GM12878 (cell line): ENCODE measurements at regions not wholly inside any gene's neighbourhood (a gene's known extent, or its start where the extent isn't known, plus 50 kb on each side); places are given as distances from the start of the nearest gene placed in this dataset.

Experiments
- ATAC-seq: fragments of 200-7000 bp; cut with Tn5 transposase; 3 replicates; pipeline ENCODE4 v1.9.1; 2020; ENCODE audit warnings: mild to moderate bottlenecking, moderate library complexity
- BruUV-seq: library from RNA; stranded (reverse); fragments of 400-500 nt; replicated peaks from 2 replicates; lab custom pipeline; 2021; lab: Mats Ljungman, UMichigan
- CTCF ChIA-PET: fragments of 300-600 bp; sonication (Branson Sonifier 250); formaldehyde crosslinking; extraction: SDS; loops from one replicate; lab custom pipeline; 2021; ENCODE audit warnings: inconsistent platforms; lab: Yijun Ruan, JAX
- POLR2A ChIA-PET: fragments of 350-600 bp; formaldehyde crosslinking; extraction: SDS; loops from one replicate; lab custom pipeline; 2021; ENCODE audit warnings: inconsistent platforms; lab: Charles Lee
- RAD21 ChIA-PET: fragments of 300-600 bp; sonication (Branson Sonifier 250); formaldehyde crosslinking; loops from one replicate; lab custom pipeline; 2023; ENCODE audit warnings: antibody characterized with exemption; ENCODE audit not compliant: unreplicated experiment; lab: Charles Lee
- SMC1A ChIA-PET: fragments of 300-600 bp; sonication (Branson Sonifier 250); formaldehyde crosslinking; loops from one replicate; lab custom pipeline; 2023; ENCODE audit not compliant: unreplicated experiment, uncharacterized antibody; lab: Charles Lee
- DNase-seq: peaks from one replicate; pipeline ENCODE4 v3.0.0-alpha.2; 2011; ENCODE audit warnings: low read depth, low spot score
- FAIRE-seq: peaks from 3 replicates; lab custom pipeline; 2011; peaks lifted over from hg19 to GRCh38; lab: Jason Lieb, UNC
- H2AFZ ChIP-seq: 2 replicates; pipeline ENCODE4 v1.6.0; 2011; ENCODE audit warnings: low read depth, low read length, control low read depth; ENCODE audit not compliant: control insufficient read depth
- H3K27ac ChIP-seq: 2 replicates; pipeline ENCODE4 v1.5.1; 2011; ENCODE audit warnings: control low read depth; ENCODE audit not compliant: control insufficient read depth, insufficient read depth
- H3K27me3 ChIP-seq, 2 experiments: replicated peaks in 1 of 2; 2 replicates each; pipeline versions ENCODE4 v1.6.0 to v1.6.1; 2011; ENCODE audit warnings: low read length in 1 of 2; ENCODE audit not compliant: control insufficient read depth in 2 of 2, insufficient read depth in 2 of 2
- H3K36me3 ChIP-seq, 2 experiments: 2 replicates each; pipeline ENCODE4 v1.5.1; 2011; ENCODE audit warnings: low read length in 1 of 2; ENCODE audit not compliant: control insufficient read depth in 2 of 2, insufficient read depth in 2 of 2
- H3K4me1 ChIP-seq: 2 replicates; pipeline ENCODE4 v1.6.1; 2011; ENCODE audit warnings: mild to moderate bottlenecking, low read length, moderate library complexity, mixed read lengths; ENCODE audit not compliant: control insufficient read depth, insufficient read depth
- H3K4me2 ChIP-seq: 2 replicates; pipeline ENCODE4 v1.6.0; 2011; ENCODE audit warnings: control low read depth; ENCODE audit not compliant: control insufficient read depth, insufficient read depth
- H3K4me3 ChIP-seq: fragments of 200-600 bp; sonication (generic); 2 replicates; pipeline ENCODE4 v1.5.1; 2016
- H3K79me2 ChIP-seq: 2 replicates; pipeline ENCODE4 v1.6.0; 2011; ENCODE audit warnings: low read length; ENCODE audit not compliant: control insufficient read depth, insufficient read depth
- H3K9ac ChIP-seq: 2 replicates; pipeline ENCODE4 v1.8.0; 2011; ENCODE audit warnings: low read length, control low read depth, mixed read lengths; ENCODE audit not compliant: control insufficient read depth, insufficient read depth
- H3K9me3 ChIP-seq: replicated peaks from 3 replicates; pipeline ENCODE4 v1.5.1; 2011; ENCODE audit warnings: mild to moderate bottlenecking, low read length; ENCODE audit not compliant: control insufficient read depth, insufficient read depth
- H4K20me1 ChIP-seq: 2 replicates; pipeline ENCODE4 v1.6.0; 2011; ENCODE audit not compliant: control insufficient read depth, insufficient read depth
- CEBPB ChIP-seq, 2 experiments: fragments of 150-350 bp in 1 of 2; IDR thresholded peaks; 2 replicates each; pipeline ENCODE4 v1.6.1; 2012 to 2014; ENCODE audit warnings: low read depth in 2 of 2, low read length in 2 of 2, borderline replicate concordance in 1 of 2, inconsistent platforms in 1 of 2
- CREM ChIP-seq: IDR thresholded peaks from 2 replicates; pipeline ENCODE4 v1.6.1; 2014; ENCODE audit warnings: antibody characterized with exemption, low read depth
- CTCF ChIP-seq, 3 experiments: IDR thresholded peaks in 2 of 3; conservative IDR thresholded peaks in 1 of 3; 2 replicates each; pipeline ENCODE4 v1.5.1; 2011; ENCODE audit warnings: low read depth in 3 of 3, low read length in 3 of 3, mild to moderate bottlenecking in 3 of 3, control low read depth in 2 of 3, moderate library complexity in 2 of 3, inconsistent platforms in 1 of 3, mixed read lengths in 1 of 3; ENCODE audit not compliant: control insufficient read depth in 2 of 3, insufficient read depth in 1 of 3; ENCODE audit errors: extremely low read depth in 1 of 3
- IRF3 ChIP-seq: fragments of 450-650 bp; IDR thresholded peaks from 2 replicates; pipeline ENCODE4 v1.6.1; 2014; ENCODE audit warnings: mild to moderate bottlenecking
- RAD21 ChIP-seq: IDR thresholded peaks from 2 replicates; pipeline ENCODE4 v1.6.1; 2011; ENCODE audit warnings: mild to moderate bottlenecking, low read depth, low read length, moderate library complexity; ENCODE audit not compliant: insufficient read depth
- RFX5 ChIP-seq: IDR thresholded peaks from 2 replicates; pipeline ENCODE4 v1.6.1; 2011; ENCODE audit warnings: low read depth, low read length, improper control_type of control experiment
- SMAD5 ChIP-seq: IDR thresholded peaks from 2 replicates; pipeline ENCODE4 v1.6.1; 2016; ENCODE audit warnings: antibody characterized with exemption, low read depth
- SREBF1 ChIP-seq: IDR thresholded peaks from 2 replicates; pipeline ENCODE4 v1.6.1; 2012; ENCODE audit warnings: mild to moderate bottlenecking, low read length
- TCF3 ChIP-seq: IDR thresholded peaks from 2 replicates; pipeline ENCODE4 v1.6.1; 2012; ENCODE audit warnings: low read depth, mild to moderate bottlenecking, low read length, borderline replicate concordance; ENCODE audit not compliant: insufficient read depth
- ZBTB4 ChIP-seq: fragments of 450-650 bp; formaldehyde crosslinking; IDR thresholded peaks from 2 replicates; pipeline ENCODE4 v1.4.0; 2022; ENCODE audit warnings: mild to moderate bottlenecking, moderate library complexity
- WGBS: methylation state at CpG from one replicate; pipeline ENCODE4 v1.1.6; 2016; ENCODE audit warnings: low lambda C conversion rate; ENCODE audit not compliant: insufficient replicate concordance, insufficient coverage; ENCODE audit errors: missing lambda C conversion rate; 5-methylcytosine and 5-hydroxymethylcytosine counted together
- in situ Hi-C: fragments of 300-500 bp; cut with MboI; formaldehyde crosslinking; loops from 9 replicates; pipeline ENCODE4 v1.14.3; 2018; ENCODE audit warnings: mixed read lengths
- intact Hi-C: fragments of 100-400 bp; cut with micrococcal nuclease; formaldehyde crosslinking; loops from one replicate; pipeline ENCODE4 v1.14.2; 2022; ENCODE audit not compliant: unreplicated experiment

GRCh38 chr6:96468681-96469224 is 52.9 kb upstream of the UFL1 start:
- Histone ChIP-seq H3K9me3 (no peaks in the 10 kb centered on the region; the same call in 2 of the 3 replicates), H3K79me2 (no peaks in the 10 kb centered on the region), H4K20me1 (no peaks in the 10 kb centered on the region), H3K4me3 (no peak overlapping the region), H2AFZ (no peak overlapping the region), H3K36me3 (no peaks in the 10 kb centered on the region), H3K4me1 (peaks cover 3% of the 10 kb centered on the region), H3K9ac (no peak overlapping the region), H3K4me2 (no peak overlapping the region), H3K27me3 (no peaks in the 10 kb centered on the region), H3K27ac (no peak overlapping the region)
- ChIA-PET SMC1A (interaction anchor here (0.6 kb wide), 1 partner anchor 1068 kb away, joined by 3 read pairs; no protein-coding TSS in a partner anchor), CTCF (interaction anchor here (0.7 to 1.1 kb wide), 2 partner anchors 447 to 525 kb away, joined by 3 read pairs; no protein-coding TSS in a partner anchor), POLR2A (no interaction called here), RAD21 (interaction anchor here (1.0 kb wide), 1 partner anchor 10 kb away, joined by 4 read pairs; no protein-coding TSS in a partner anchor)
- BruUV-seq = no TSS peak
- intact Hi-C loops = no loop called here
- ATAC-seq (peak; percentile 56; the same call in 2 of the 3 replicates), DNase-seq (no peak), FAIRE-seq (no peak)
- TF ChIP-seq CTCF (IDR thresholded peaks at IDR 0.05 in 2 of 3, conservative IDR thresholded peaks at IDR 0.05 in 1 of 3; ENCODE audit: control insufficient read depth in 2 of 3, extremely low read depth in 1 of 3, insufficient read depth in 1 of 3, low read depth in 3 of 3, low read length in 3 of 3) (peak in 1 of 3 experiments; percentile 32; a peak in 1 of 6 replicates), SMAD5 (no peak), RAD21 (0 out of 2 replicates have a peak, but pooled peaks have one; percentile 2)
- 0% methylated on average over 2 of the region's 2 CpGs for WGBS
- in situ Hi-C loops = no loop called here

GRCh38 chr6:96469312-96469711 is 52.3 kb upstream of the UFL1 start:
- Histone ChIP-seq H3K9me3 (no peaks in the 10 kb centered on the region; the same call in 2 of the 3 replicates), H2AFZ (no peak overlapping the region), H3K4me3 (no peak overlapping the region), H3K27ac (no peak overlapping the region), H4K20me1 (no peaks in the 10 kb centered on the region), H3K27me3 (no peaks in the 10 kb centered on the region), H3K36me3 (no peaks in the 10 kb centered on the region), H3K79me2 (no peaks in the 10 kb centered on the region), H3K4me1 (peaks cover 3% of the 10 kb centered on the region), H3K9ac (no peak overlapping the region), H3K4me2 (no peak overlapping the region)
- ChIA-PET SMC1A (no interaction called here), RAD21 (no interaction called here), CTCF (no interaction called here), POLR2A (no interaction called here)
- FAIRE-seq (no peak), DNase-seq (no peak), ATAC-seq (no peak)
- intact Hi-C loops (no loop called here), in situ Hi-C loops (no loop called here)
- BruUV-seq = no TSS peak
- WGBS = 0% methylated on average over 2 of the region's 2 CpGs
- TF ChIP-seq CREM (no peak), IRF3 (no peak), RFX5 (no peak), ZBTB4 (CRISPR knock-in tag) (no peak), TCF3 (no peak), CEBPB (IDR thresholded peaks at IDR 0.05; ENCODE audit: borderline replicate concordance in 1 of 2, low read depth in 2 of 2, low read length in 2 of 2) (no peak), SREBF1 (no peak)
